NOMO-1 (cell line): ENCODE measurements at regions not wholly inside any gene's neighbourhood (a gene's known extent, or its start where the extent isn't known, plus 50 kb on each side); places are given as distances from the start of the nearest gene placed in this dataset.
A peak's percentile ranks its signal among the peaks of the same experiment; 100 is the strongest.
"Not testable (repeated sequence)": the region's sequence is repeated elsewhere in the genome, so short reads cannot be mapped to it uniquely, and the experiment has no call there.

Experiments
- DNase-seq, 2 experiments: peaks; one replicate each; lab custom pipeline; 2025; ENCODE audit not compliant: unreplicated experiment in 2 of 2; lab: John Stamatoyannopoulos, UW

- not testable (repeated sequence) for DNase-seq
Observed at GRCh38 chr6:132109752-132110151, 158.6 kb upstream of the CCN2 start.

DNA sequence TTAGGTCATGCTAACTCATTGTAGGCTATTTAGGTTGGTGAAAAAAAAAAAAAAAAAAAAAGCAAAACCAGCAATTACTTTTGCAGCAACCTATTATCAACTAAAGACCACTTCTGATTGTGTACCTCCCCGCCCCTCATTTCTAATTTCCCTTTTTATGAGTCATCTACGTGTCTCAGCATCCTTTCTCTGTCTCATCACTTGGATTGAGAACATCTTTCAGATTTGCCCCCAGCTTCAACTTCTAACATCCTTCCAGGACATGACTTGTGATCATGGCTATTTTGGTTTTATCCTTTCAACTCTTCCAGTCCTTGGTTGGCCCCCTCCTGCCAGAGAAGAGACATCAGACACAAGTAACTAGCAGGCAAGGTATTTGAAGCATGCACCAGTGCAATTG, 156.7 kb upstream of the CCN2 start:
- no peak for DNase-seq

- no peak for DNase-seq
Observed at GRCh38 chr6:132101535-132101934, 150.4 kb upstream of the CCN2 start.

GRCh38 chr6:132100388-132100990, 149.3 kb upstream of the CCN2 start:
- DNase-seq: no peak

GRCh38 chr6:132096996-132097395, 145.8 kb upstream of the CCN2 start:
- DNase-seq: no peak

- no peak for DNase-seq
Observed at GRCh38 chr6:132096245-132096644, 145.1 kb upstream of the CCN2 start.

DNA sequence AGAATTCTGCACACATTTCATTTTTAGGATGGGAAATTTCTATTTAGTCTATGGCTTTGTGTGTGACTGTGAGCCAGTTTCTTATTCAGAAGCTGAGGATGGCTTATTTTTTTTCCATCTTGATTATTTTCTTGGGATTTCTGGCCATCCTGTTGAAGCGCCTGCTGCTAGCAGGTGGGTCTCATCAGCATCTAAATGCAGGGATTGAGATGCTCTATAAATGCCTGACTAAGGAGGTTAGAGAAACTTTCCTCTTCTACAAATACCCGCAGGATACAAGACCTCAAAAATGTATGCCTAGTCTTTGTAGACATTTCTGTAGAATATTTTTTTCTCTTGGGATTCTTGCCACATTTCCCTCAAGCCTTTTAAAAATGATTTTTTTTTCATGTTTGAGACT, 138.0 kb upstream of the CCN2 start:
- no peak for DNase-seq

GRCh38 chr6:132088150-132088549, 137.0 kb upstream of the CCN2 start:
- DNase-seq: no peak

DNA sequence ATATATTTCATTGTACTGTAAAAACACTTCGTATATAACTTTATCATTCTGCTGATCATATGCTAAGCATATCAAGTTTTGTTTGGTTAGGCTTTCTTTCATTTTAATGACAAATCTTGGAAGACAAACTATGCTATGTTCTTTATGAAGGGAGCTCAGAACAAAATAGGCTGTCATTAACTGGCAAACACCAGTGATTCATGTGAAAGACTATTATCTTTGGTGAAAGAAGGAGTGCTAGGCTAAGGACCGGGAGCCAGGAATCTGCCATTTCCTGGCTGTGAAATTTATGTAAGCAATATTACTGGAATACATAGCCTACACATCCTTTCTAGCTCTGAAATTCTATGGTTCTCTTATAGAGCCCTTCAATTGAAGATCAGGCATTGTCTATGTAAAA, 136.2 kb upstream of the CCN2 start:
- no peak for DNase-seq

GRCh38 chr6:132085731-132086130, 134.6 kb upstream of the CCN2 start:
- no peak for DNase-seq

GRCh38 chr6:132084811-132085509, 133.8 kb upstream of the CCN2 start:
- DNase-seq: no peak

DNA sequence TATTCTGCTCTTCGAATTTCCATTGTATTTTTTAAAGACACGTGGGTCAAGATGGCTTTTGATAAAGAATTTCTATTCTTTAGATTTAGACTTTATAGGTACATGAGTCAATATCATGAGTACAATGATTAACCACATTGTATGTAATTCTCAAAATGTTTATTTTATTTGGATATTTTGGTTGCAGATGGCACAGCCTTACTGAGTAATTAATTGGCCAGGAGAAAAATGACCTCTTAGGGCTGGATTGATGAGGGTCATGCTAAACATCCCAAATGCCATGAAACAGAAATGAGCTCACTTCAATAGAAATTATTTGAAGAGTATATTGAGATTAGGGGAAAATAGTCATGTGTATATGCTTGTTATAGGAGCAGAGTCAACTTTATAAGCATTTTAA, 131.2 kb upstream of the CCN2 start:
- DNase-seq: no peak

DNA sequence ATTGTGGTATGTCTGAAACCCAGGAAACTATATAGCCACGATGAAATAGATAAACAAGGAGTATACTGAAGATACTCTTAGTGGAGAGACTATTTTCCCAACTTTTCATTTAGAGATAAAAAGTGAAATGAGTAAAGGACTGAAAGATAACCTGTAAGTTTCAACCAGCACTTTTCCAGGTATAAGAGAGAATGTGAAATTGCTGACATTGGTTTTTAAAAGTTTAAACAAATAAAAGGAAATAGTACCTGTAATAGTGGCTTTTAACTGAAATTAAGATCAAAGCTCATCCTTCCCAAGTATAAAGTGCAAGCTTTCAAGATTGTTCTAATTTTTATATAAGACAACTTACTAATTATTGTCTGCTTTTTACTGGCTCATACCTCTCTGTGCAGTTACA, 130.2 kb upstream of the CCN2 start:
- no peak for DNase-seq

GRCh38 chr6:132079286-132079685, 128.1 kb upstream of the CCN2 start:
- no peak for DNase-seq

DNA sequence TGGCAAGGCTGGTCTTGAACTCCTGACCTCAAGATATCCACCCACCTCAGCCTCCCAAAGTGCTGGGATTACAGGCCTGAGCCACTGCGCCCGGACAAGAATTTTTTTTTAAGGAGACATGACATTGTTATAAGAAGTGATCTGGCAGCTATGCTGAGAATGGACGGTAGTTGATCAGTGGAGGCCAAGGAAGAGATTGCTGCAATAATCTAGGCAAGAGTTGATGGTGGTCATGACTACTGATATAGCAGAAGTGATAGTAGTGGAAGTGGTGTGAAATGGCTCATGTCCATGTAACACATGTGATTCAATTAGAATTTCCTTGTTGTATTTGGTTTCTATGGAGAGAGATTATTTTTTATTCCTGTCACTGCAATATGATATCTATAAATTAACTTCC, 125.3 kb upstream of the CCN2 start:
- DNase-seq: no peak

- no peak for DNase-seq
Observed at GRCh38 chr6:132072831-132073230, 121.7 kb upstream of the CCN2 start.

DNA sequence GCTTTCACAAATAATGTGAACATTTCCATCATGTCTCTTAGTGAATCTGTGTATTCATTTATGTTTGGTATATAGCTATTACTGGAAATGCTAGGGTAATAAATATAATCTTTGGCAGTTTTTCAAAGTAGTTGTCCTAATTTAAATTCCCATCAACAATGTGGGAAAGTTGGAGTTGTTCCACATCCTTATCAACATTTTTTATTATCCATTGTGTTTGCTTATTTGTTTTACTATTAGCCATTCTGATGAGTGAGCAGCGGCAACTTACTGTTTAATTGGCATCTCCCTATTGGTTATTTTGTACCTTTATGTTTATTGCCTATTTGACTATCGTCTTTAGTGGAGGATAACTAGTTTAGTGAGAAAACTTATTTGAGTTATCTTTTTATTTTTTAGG, 121.1 kb upstream of the CCN2 start:
- no peak for DNase-seq

GRCh38 chr6:132070356-132070755, 119.2 kb upstream of the CCN2 start:
- no peak for DNase-seq

DNA sequence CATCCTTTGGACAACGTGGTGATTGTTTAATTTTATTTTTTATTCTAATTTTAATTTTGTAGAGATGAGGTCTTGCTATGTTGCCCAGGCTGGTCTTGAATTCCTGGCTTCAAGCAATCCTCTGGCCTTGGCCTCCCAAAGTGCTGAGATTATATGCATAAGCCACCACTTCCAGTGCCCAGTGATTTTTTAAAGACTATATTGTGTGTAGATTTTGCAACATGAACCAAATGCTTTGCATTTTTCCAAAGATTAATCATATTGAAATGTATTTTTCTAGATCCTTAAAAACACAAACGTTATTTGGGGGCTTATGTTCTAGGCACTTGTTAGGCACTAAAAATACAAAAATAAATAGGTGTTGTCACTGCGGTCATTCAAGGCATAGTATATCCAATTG, 117.6 kb upstream of the CCN2 start:
- DNase-seq: no peak

- DNase-seq: peak in 1 of 2 experiments; percentile 20
Observed at GRCh38 chr6:132067286-132067685, 116.1 kb upstream of the CCN2 start.

- no peak for DNase-seq
Observed at GRCh38 chr6:132065556-132065955, 114.4 kb upstream of the CCN2 start.

GRCh38 chr6:132063738-132064137, 112.6 kb upstream of the CCN2 start:
- no peak for DNase-seq

DNA sequence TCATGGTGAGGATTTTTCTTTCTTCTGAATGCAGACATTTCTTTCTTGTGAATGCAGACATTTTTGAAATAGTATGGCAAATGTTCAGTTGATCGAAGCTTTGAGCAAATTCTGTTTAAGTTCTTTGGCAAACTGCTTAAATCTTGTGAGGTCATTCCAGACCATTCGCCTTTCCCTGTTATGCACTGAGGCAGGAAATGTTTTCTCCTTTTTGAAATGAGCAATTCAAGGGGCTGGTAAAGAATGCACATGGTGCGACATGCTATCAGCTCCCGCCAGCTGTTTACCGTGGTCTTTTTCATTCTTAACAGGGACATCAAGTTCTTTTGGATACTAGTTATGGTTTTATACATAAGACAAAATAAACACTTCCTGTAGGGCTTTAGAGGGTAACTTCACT, 112.0 kb upstream of the CCN2 start:
- DNase-seq: no peak
